T-helper 2 cell treated with Interferon-gamma antibody and Interleukin-4, amounts not matched to agents 5 μg/mL and 100 μg/mL, for 36 hours (primary cell): ENCODE measurements at regions not wholly inside any gene's neighbourhood (a gene's known extent, or its start where the extent isn't known, plus 50 kb on each side); places are given as distances from the start of the nearest gene placed in this dataset.

Experiments used
- DNase-seq: peaks from one replicate; pipeline ENCODE4 v3.0.0; 2021; ENCODE audit warnings: low spot score
- H3K27ac Mint-ChIP-seq: one replicate; pipeline ENCODE4 v1.8.0; 2021; ENCODE audit warnings: mild to moderate bottlenecking, mixed read lengths
- H3K27me3 Mint-ChIP-seq: one replicate; pipeline ENCODE4 v1.8.0; 2021; ENCODE audit warnings: low read depth, mixed read lengths
- H3K36me3 Mint-ChIP-seq: one replicate; pipeline ENCODE4 v1.8.0; 2021; ENCODE audit warnings: low read depth, mixed read lengths
- H3K4me1 Mint-ChIP-seq: one replicate; pipeline ENCODE4 v1.8.0; 2021; ENCODE audit warnings: low read depth, mixed read lengths
- H3K4me3 Mint-ChIP-seq: one replicate; pipeline ENCODE4 v1.8.0; 2022; ENCODE audit warnings: mild to moderate bottlenecking, moderate library complexity, mixed read lengths
- H3K9me3 Mint-ChIP-seq: one replicate; pipeline ENCODE4 v1.8.0; 2021; ENCODE audit warnings: mixed read lengths

- H3K4me3 Mint-ChIP-seq: no peak overlapping the region
- H3K4me1 Mint-ChIP-seq: no peaks in the 10 kb centered on the region
- no peaks in the 10 kb centered on the region for H3K36me3 Mint-ChIP-seq
- H3K27ac Mint-ChIP-seq: no peak overlapping the region
- no peak for DNase-seq
- no peaks in the 10 kb centered on the region for H3K27me3 Mint-ChIP-seq
- H3K9me3 Mint-ChIP-seq: no peaks in the 10 kb centered on the region
Observed at GRCh38 chr6:98648211-98648914, 186.0 kb upstream of the POU3F2 start.

- no peak overlapping the region for H3K27ac Mint-ChIP-seq
- H3K9me3 Mint-ChIP-seq: no peaks in the 10 kb centered on the region
- no peaks in the 10 kb centered on the region for H3K27me3 Mint-ChIP-seq
- no peaks in the 10 kb centered on the region for H3K4me1 Mint-ChIP-seq
- H3K4me3 Mint-ChIP-seq: no peak overlapping the region
- DNase-seq: no peak
- no peaks in the 10 kb centered on the region for H3K36me3 Mint-ChIP-seq
Observed at GRCh38 chr6:98650941-98651340, 183.4 kb upstream of the POU3F2 start.

- H3K36me3 Mint-ChIP-seq: no peaks in the 10 kb centered on the region
Observed at GRCh38 chr6:98653179-98653578, 181.2 kb upstream of the POU3F2 start.

GRCh38 chr6:98657764-98658163, 176.6 kb upstream of the POU3F2 start:
- no peaks in the 10 kb centered on the region for H3K4me1 Mint-ChIP-seq
- no peak overlapping the region for H3K27ac Mint-ChIP-seq
- no peak overlapping the region for H3K4me3 Mint-ChIP-seq
- no peaks in the 10 kb centered on the region for H3K36me3 Mint-ChIP-seq
- DNase-seq: no peak
- no peaks in the 10 kb centered on the region for H3K27me3 Mint-ChIP-seq
- H3K9me3 Mint-ChIP-seq: no peaks in the 10 kb centered on the region

More at GRCh38 chr6:98653179-98653578, 181.2 kb upstream of the POU3F2 start:
- Mint-ChIP-seq H3K4me3 (no peak overlapping the region), H3K27ac (no peak overlapping the region), H3K27me3 (no peaks in the 10 kb centered on the region), H3K9me3 (no peaks in the 10 kb centered on the region), H3K4me1 (no peaks in the 10 kb centered on the region)
- DNase-seq: no peak

- no peaks in the 10 kb centered on the region for H3K4me1 Mint-ChIP-seq
- H3K4me3 Mint-ChIP-seq: no peak overlapping the region
- H3K27ac Mint-ChIP-seq: no peak overlapping the region
- no peak for DNase-seq
- H3K36me3 Mint-ChIP-seq: no peaks in the 10 kb centered on the region
- no peaks in the 10 kb centered on the region for H3K27me3 Mint-ChIP-seq
- no peaks in the 10 kb centered on the region for H3K9me3 Mint-ChIP-seq
Observed at GRCh38 chr6:98669371-98669770, 165.0 kb upstream of the POU3F2 start.

GRCh38 chr6:98670045-98670746, 164.2 kb upstream of the POU3F2 start:
- no peaks in the 10 kb centered on the region for H3K27me3 Mint-ChIP-seq
- no peak overlapping the region for H3K27ac Mint-ChIP-seq
- no peaks in the 10 kb centered on the region for H3K4me1 Mint-ChIP-seq
- H3K4me3 Mint-ChIP-seq: no peak overlapping the region
- H3K9me3 Mint-ChIP-seq: no peaks in the 10 kb centered on the region
- H3K36me3 Mint-ChIP-seq: no peaks in the 10 kb centered on the region
- DNase-seq: no peak

GRCh38 chr6:98672681-98673475, 161.5 kb upstream of the POU3F2 start:
- Mint-ChIP-seq H3K4me3 (no peak overlapping the region), H3K27me3 (no peaks in the 10 kb centered on the region), H3K27ac (no peak overlapping the region), H3K9me3 (no peaks in the 10 kb centered on the region), H3K36me3 (no peaks in the 10 kb centered on the region), H3K4me1 (no peaks in the 10 kb centered on the region)
- DNase-seq: no peak

- no peaks in the 10 kb centered on the region for H3K36me3 Mint-ChIP-seq
- no peaks in the 10 kb centered on the region for H3K27me3 Mint-ChIP-seq
- no peak for DNase-seq
- no peak overlapping the region for H3K4me3 Mint-ChIP-seq
- H3K4me1 Mint-ChIP-seq: no peaks in the 10 kb centered on the region
- H3K27ac Mint-ChIP-seq: no peak overlapping the region
- H3K9me3 Mint-ChIP-seq: no peaks in the 10 kb centered on the region
Observed at GRCh38 chr6:98678481-98678880, 155.9 kb upstream of the POU3F2 start.

GRCh38 chr6:98686008-98686601, 148.3 kb upstream of the POU3F2 start:
- H3K27me3 Mint-ChIP-seq: no peaks in the 10 kb centered on the region
- no peaks in the 10 kb centered on the region for H3K36me3 Mint-ChIP-seq
- no peak for DNase-seq
- no peak overlapping the region for H3K4me3 Mint-ChIP-seq
- H3K27ac Mint-ChIP-seq: no peak overlapping the region
- no peaks in the 10 kb centered on the region for H3K9me3 Mint-ChIP-seq
- H3K4me1 Mint-ChIP-seq: no peaks in the 10 kb centered on the region

GRCh38 chr6:98687752-98688151, 146.6 kb upstream of the POU3F2 start:
- Mint-ChIP-seq H3K4me1 (no peaks in the 10 kb centered on the region), H3K36me3 (no peaks in the 10 kb centered on the region), H3K9me3 (no peaks in the 10 kb centered on the region), H3K4me3 (no peak overlapping the region), H3K27ac (no peak overlapping the region), H3K27me3 (no peaks in the 10 kb centered on the region)
- no peak for DNase-seq

- H3K36me3 Mint-ChIP-seq: no peaks in the 10 kb centered on the region
- H3K9me3 Mint-ChIP-seq: no peaks in the 10 kb centered on the region
- no peak overlapping the region for H3K4me3 Mint-ChIP-seq
Observed at GRCh38 chr6:98695091-98695801, 139.1 kb upstream of the POU3F2 start.

GRCh38 chr6:98711380-98711779, 123.0 kb upstream of the POU3F2 start:
- Mint-ChIP-seq H3K36me3 (no peaks in the 10 kb centered on the region), H3K27ac (no peak overlapping the region), H3K27me3 (peaks cover 5% of the 10 kb centered on the region), H3K4me1 (no peaks in the 10 kb centered on the region), H3K9me3 (no peaks in the 10 kb centered on the region), H3K4me3 (no peak overlapping the region)
- DNase-seq: no peak

More at GRCh38 chr6:98695091-98695801, 139.1 kb upstream of the POU3F2 start:
- Mint-ChIP-seq H3K4me1 (no peaks in the 10 kb centered on the region), H3K27me3 (no peaks in the 10 kb centered on the region), H3K27ac (no peak overlapping the region)
- no peak for DNase-seq

- no peaks in the 10 kb centered on the region for H3K36me3 Mint-ChIP-seq
- no peak overlapping the region for H3K27ac Mint-ChIP-seq
- no peaks in the 10 kb centered on the region for H3K9me3 Mint-ChIP-seq
- no peak overlapping the region for H3K4me3 Mint-ChIP-seq
- H3K4me1 Mint-ChIP-seq: no peaks in the 10 kb centered on the region
- DNase-seq: no peak
- peaks cover 16% of the 10 kb centered on the region for H3K27me3 Mint-ChIP-seq
Observed at GRCh38 chr6:98716341-98716740, 118.0 kb upstream of the POU3F2 start.
